KMS-11 (cell line): ENCODE measurements at regions not wholly inside any gene's neighbourhood (a gene's known extent, or its start where the extent isn't known, plus 50 kb on each side); places are given as distances from the start of the nearest gene placed in this dataset.

ENCODE experiments used
- H2AFZ ChIP-seq: fragments of 200-600 bp; sonication (generic); 2 replicates; pipeline ENCODE4 v1.6.1; 2016; ENCODE audit warnings: antibody characterized with exemption, mixed run types, low read depth
- H3K27ac ChIP-seq: fragments of 200-600 bp; sonication (generic); 2 replicates; pipeline ENCODE4 v1.6.1; 2016; ENCODE audit warnings: mild to moderate bottlenecking, mixed run types
- H3K27me3 ChIP-seq: fragments of 200-600 bp; sonication (generic); 2 replicates; pipeline ENCODE4 v1.6.1; 2017; ENCODE audit warnings: mild to moderate bottlenecking, low read depth, mixed run types, moderate library complexity; ENCODE audit not compliant: insufficient read depth
- H3K36me3 ChIP-seq: fragments of 200-600 bp; sonication (generic); 2 replicates; pipeline ENCODE4 v1.6.1; 2017; ENCODE audit warnings: mild to moderate bottlenecking, mixed run types; ENCODE audit not compliant: insufficient read depth
- H3K4me1 ChIP-seq: fragments of 200-600 bp; sonication (generic); 2 replicates; pipeline ENCODE4 v1.6.1; 2016; ENCODE audit warnings: mild to moderate bottlenecking, low read depth, mixed run types; ENCODE audit not compliant: poor library complexity, severe bottlenecking
- H3K4me2 ChIP-seq: fragments of 200-600 bp; sonication (generic); 2 replicates; pipeline ENCODE4 v1.7.0; 2016; ENCODE audit warnings: mild to moderate bottlenecking, mixed run types
- H3K4me3 ChIP-seq: fragments of 200-600 bp; sonication (generic); IDR thresholded peaks from 2 replicates; pipeline ENCODE4 v1.6.1; 2017; ENCODE audit warnings: low read depth, low read length, mixed read lengths; ENCODE audit not compliant: insufficient read depth
- H3K79me2 ChIP-seq: fragments of 200-600 bp; sonication (generic); 2 replicates; pipeline ENCODE4 v1.6.1; 2016; ENCODE audit warnings: low read depth, mixed run types; ENCODE audit not compliant: insufficient read depth
- H3K9ac ChIP-seq: fragments of 200-600 bp; sonication (generic); 2 replicates; pipeline ENCODE4 v1.6.1; 2016; ENCODE audit warnings: mild to moderate bottlenecking, mixed run types
- H4K20me1 ChIP-seq: fragments of 200-600 bp; sonication (generic); 2 replicates; pipeline ENCODE4 v1.6.1; 2016; ENCODE audit warnings: mild to moderate bottlenecking, mixed run types; ENCODE audit not compliant: insufficient read depth
- CTCF ChIP-seq: fragments of 200-600 bp; sonication (generic); conservative IDR thresholded peaks from 2 replicates; pipeline ENCODE4 v1.6.1; 2017; ENCODE audit warnings: low read depth, mild to moderate bottlenecking, antibody characterized with exemption, low read length, moderate library complexity, mixed read lengths

DNA sequence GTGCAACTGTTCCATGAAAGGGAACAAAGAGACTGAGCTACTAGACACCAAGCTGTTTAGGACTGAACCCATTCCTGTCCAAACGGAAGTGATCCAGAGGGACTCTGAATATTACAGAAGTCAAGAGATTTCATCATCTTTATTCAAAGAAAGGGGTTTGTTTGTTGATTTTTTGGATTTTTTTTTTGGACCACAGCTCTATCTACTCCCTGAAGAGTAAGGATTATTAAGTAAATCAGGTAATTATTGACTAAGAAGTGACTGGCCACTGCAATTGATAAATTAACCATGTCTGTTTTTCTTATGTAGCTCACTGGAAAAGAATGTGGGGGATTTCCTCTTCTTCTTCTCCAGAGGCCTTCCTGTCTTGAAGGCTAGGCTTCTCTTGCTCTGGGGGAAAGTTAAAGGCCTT is 146.6 kb upstream of the TPM1 start:
- H3K9ac ChIP-seq, result no peak overlapping the region
- H3K79me2 ChIP-seq, result no peaks in the 10 kb centered on the region
- H3K4me2 ChIP-seq, result no peak overlapping the region
- H3K36me3 ChIP-seq, result no peaks in the 10 kb centered on the region
- no peak overlapping the region for H2AFZ ChIP-seq
- no peak for TF ChIP-seq CTCF
- no peaks in the 10 kb centered on the region for H3K27me3 ChIP-seq
- H3K4me3 ChIP-seq, result no peak overlapping the region
- no peak overlapping the region for H3K27ac ChIP-seq
- no peaks in the 10 kb centered on the region for H4K20me1 ChIP-seq
- H3K4me1 ChIP-seq, result no peaks in the 10 kb centered on the region

DNA sequence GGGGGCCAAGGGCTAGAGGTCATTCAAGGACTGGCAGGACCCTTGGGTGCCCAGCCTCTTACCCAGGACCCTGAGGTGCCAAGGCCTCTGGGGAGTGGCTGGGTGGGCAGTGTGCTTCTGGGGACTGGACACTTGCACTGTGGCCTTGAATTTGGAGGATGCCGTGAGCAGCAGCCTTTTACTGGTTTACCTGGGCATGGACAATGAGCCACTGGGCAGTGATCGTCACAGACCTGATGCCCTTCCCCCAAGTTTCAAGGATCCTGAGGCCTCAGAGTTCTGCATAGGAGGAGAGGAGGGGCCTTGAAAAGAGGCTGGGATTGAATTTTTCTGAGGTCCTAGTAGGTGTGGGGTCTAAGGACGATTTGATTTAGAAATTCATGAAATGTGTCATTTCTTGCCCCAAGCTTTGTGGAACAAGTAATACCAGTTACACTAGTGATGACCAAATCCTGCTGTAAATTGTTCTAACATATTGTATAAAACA is 146.1 kb upstream of the TPM1 start:
- no peaks in the 10 kb centered on the region for H3K4me1 ChIP-seq
- no peak overlapping the region for H2AFZ ChIP-seq
- H3K9ac ChIP-seq, result no peak overlapping the region
- TF ChIP-seq CTCF, result no peak
- no peak overlapping the region for H3K4me2 ChIP-seq
- H3K4me3 ChIP-seq, result no peak overlapping the region
- H3K79me2 ChIP-seq, result no peaks in the 10 kb centered on the region
- H3K27ac ChIP-seq, result no peak overlapping the region
- H4K20me1 ChIP-seq, result no peaks in the 10 kb centered on the region
- no peaks in the 10 kb centered on the region for H3K36me3 ChIP-seq
- no peaks in the 10 kb centered on the region for H3K27me3 ChIP-seq

DNA sequence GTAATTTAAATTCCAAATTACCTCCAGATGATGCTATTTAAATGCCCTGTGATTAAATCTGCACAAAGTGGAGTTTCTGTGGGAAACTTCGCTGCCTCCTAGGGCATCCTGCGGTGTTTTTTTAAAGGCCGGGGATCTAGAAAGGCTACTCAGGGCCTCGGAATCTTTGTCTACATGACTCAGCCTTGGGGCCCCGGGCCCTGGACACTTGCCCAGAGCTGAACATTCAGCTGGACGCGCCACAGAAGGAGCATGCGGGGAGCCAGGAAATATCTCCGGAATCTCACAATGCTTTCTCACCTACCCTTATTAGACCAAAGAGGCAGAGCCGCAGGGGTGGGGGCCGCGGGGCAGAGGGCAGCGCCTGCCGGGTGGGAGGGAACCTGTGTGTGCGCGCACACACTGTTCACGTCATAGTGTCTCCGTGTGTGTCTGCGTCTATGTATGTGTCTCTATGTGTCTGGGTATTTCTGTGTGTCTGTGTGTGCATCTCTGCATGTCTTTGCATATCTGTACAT is 145.5 kb upstream of the TPM1 start:
- Histone ChIP-seq H3K4me2 (no peak overlapping the region), H4K20me1 (no peaks in the 10 kb centered on the region), H3K36me3 (no peaks in the 10 kb centered on the region), H3K9ac (no peak overlapping the region), H3K4me1 (no peaks in the 10 kb centered on the region), H3K27ac (no peak overlapping the region), H3K27me3 (no peaks in the 10 kb centered on the region), H2AFZ (no peak overlapping the region), H3K4me3 (no peak overlapping the region), H3K79me2 (no peaks in the 10 kb centered on the region)
- no peak for TF ChIP-seq CTCF

GRCh38 chr15:62897634-62898033 is 144.9 kb upstream of the TPM1 start:
- no peak overlapping the region for H2AFZ ChIP-seq

More at GRCh38 chr15:62897634-62898033, 144.9 kb upstream of the TPM1 start:
- H3K27ac ChIP-seq, result no peak overlapping the region
- H4K20me1 ChIP-seq, result no peaks in the 10 kb centered on the region
- no peak overlapping the region for H3K4me2 ChIP-seq
- H3K79me2 ChIP-seq, result no peaks in the 10 kb centered on the region
- no peak overlapping the region for H3K4me3 ChIP-seq
- no peak for TF ChIP-seq CTCF
- H3K27me3 ChIP-seq, result no peaks in the 10 kb centered on the region
- no peaks in the 10 kb centered on the region for H3K36me3 ChIP-seq
- H3K9ac ChIP-seq, result no peak overlapping the region
- no peaks in the 10 kb centered on the region for H3K4me1 ChIP-seq
